WTC11 (cell line): ENCODE measurements at regions not wholly inside any gene's neighbourhood (a gene's known extent, or its start where the extent isn't known, plus 50 kb on each side); places are given as distances from the start of the nearest gene placed in this dataset.

Experiments used
- ATF1 ChIP-seq: sonication (generic); formaldehyde crosslinking; IDR thresholded peaks from 2 replicates; pipeline ENCODE4 v1.8.1; 2023; ENCODE audit warnings: mild to moderate bottlenecking, moderate library complexity, missing genetic modification reagents
- CBFB ChIP-seq: sonication (generic); formaldehyde crosslinking; IDR thresholded peaks from 2 replicates; pipeline ENCODE4 v1.8.1; 2022; ENCODE audit warnings: mild to moderate bottlenecking, low read depth, missing genetic modification reagents
- CREB1 ChIP-seq: sonication (generic); formaldehyde crosslinking; IDR thresholded peaks from 2 replicates; pipeline ENCODE4 v1.8.0; 2023; ENCODE audit warnings: mild to moderate bottlenecking, missing genetic modification reagents
- CTCF ChIP-seq: fragments of 200-600 bp; IDR thresholded peaks from 2 replicates; pipeline ENCODE4 v1.8.0; 2022; ENCODE audit warnings: antibody characterized with exemption
- STAT6 ChIP-seq: sonication (generic); formaldehyde crosslinking; conservative IDR thresholded peaks from 2 replicates; pipeline ENCODE4 v1.8.1; 2023; ENCODE audit warnings: mild to moderate bottlenecking, low read depth, missing genetic modification reagents, moderate library complexity
- ZNF121 ChIP-seq: sonication (generic); formaldehyde crosslinking; IDR thresholded peaks from 2 replicates; pipeline ENCODE4 v1.8.0; 2023; ENCODE audit warnings: missing genetic modification reagents
- ZNF232 ChIP-seq: sonication (generic); formaldehyde crosslinking; IDR thresholded peaks from 2 replicates; pipeline ENCODE4 v1.8.0; 2022; ENCODE audit warnings: mild to moderate bottlenecking, missing genetic modification reagents
- TF ChIP-seq, protein P1 (sequence below): sonication (generic); formaldehyde crosslinking; IDR thresholded peaks from 2 replicates; pipeline ENCODE4 v1.8.0; 2022; ENCODE audit warnings: mild to moderate bottlenecking, missing genetic modification reagents
- TF ChIP-seq, protein P2 (sequence below): sonication (generic); formaldehyde crosslinking; IDR thresholded peaks from 2 replicates; pipeline ENCODE4 v1.8.1; 2022; ENCODE audit warnings: low read depth, missing genetic modification reagents, borderline replicate concordance

DNA sequence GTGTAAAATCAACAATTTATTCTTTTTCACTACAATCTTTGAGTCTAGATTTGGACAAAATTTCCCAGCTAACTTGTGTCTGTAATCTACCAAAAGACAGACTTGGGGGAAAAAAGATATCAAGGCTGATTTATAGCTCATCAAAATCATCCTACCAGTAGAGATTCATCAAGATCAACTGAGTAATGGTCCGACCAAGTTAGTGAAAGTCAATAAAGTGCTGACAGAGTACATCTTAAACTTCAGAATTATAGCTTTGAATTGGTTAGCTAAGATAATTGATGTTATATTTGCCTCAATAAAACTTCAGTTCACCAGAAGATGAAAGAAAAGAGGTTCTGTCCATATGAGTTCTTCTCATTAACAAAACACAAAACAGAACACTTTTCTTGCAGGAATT lies 207.1 kb upstream of the KYNU start:
- TF ChIP-seq, protein P1, sequence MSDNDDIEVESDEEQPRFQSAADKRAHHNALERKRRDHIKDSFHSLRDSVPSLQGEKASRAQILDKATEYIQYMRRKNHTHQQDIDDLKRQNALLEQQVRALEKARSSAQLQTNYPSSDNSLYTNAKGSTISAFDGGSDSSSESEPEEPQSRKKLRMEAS (CRISPR knock-in tag): no peak
- TF ChIP-seq, protein P2, sequence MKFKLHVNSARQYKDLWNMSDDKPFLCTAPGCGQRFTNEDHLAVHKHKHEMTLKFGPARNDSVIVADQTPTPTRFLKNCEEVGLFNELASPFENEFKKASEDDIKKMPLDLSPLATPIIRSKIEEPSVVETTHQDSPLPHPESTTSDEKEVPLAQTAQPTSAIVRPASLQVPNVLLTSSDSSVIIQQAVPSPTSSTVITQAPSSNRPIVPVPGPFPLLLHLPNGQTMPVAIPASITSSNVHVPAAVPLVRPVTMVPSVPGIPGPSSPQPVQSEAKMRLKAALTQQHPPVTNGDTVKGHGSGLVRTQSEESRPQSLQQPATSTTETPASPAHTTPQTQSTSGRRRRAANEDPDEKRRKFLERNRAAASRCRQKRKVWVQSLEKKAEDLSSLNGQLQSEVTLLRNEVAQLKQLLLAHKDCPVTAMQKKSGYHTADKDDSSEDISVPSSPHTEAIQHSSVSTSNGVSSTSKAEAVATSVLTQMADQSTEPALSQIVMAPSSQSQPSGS (CRISPR knock-in tag): no peak
- TF ChIP-seq ZNF232 (no peak), CTCF (no peak), CREB1 (CRISPR knock-in tag) (no peak), CBFB (no peak), STAT6 (CRISPR knock-in tag) (no peak), ATF1 (no peak), ZNF121 (no peak)
